ENCODE measurements at regions not wholly inside any gene's neighbourhood (a gene's known extent, or its start where the extent isn't known, plus 50 kb on each side); places are given as distances from the start of the nearest gene placed in this dataset.
A peak's percentile ranks its signal among the peaks of the same experiment; 100 is the strongest.
"Not testable (repeated sequence)": the region's sequence is repeated elsewhere in the genome, so short reads cannot be mapped to it uniquely, and the experiment has no call there.

DNA sequence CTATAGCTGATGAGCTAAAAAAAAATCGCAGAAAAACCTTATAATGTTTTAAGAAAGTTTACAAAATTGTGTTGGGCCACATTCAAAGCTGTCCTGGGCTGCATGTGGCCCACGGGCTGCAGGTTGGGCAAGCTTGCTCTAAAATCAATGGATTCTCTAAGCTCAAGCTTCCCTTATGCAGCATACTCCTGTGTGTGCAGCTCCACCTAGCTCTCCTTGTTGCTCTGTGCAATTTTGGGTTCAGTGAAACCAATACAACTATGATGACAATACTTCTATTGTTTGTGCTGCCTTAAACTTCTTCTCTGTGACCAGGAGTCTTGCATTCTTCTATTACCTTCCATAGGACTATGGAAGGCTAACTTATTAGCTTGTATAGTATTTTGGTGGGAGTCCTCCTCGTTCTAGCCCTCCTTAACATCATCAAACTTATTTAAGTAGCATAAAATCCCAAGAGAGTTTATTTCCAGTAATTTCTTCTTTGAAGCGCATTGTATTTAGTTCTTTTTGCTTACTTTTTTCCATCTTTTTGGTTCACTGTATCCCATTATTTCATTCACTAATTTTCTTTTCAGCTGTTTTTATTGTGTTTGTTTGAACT is 170.9 kb upstream of the SMIM30 start:
- DNase-seq (ENCODE audit: low spot score in 2 of 2) (no peak), ATAC-seq (peak; percentile 51)
- H3K4me3 Mint-ChIP-seq: no peak overlapping the region
- no peaks in the 10 kb centered on the region for H3K4me1 Mint-ChIP-seq
- no peaks in the 10 kb centered on the region for H3K9me3 Mint-ChIP-seq
- no peaks in the 10 kb centered on the region for H3K36me3 Mint-ChIP-seq
- H3K27ac Mint-ChIP-seq: no peak overlapping the region

DNA sequence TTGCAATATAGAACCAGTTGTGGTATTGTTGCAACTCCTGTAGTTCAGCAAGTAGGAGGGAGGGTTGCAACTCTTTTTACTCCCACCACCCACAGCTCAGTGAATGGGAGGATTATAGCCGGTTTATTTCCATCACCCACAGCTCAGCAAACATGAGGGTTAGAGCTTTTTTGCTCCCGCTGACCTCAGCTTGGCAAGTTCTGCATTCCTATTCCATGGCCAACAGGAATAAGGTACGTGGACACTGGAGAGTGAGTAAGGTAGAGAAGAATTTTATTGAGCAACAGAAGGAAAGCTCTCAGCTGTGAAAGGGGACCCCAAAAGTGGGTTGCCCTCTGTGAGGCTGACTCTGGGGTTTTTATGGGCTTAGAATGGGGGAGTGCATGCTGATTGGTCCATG is 167.1 kb upstream of the SMIM30 start:
- Mint-ChIP-seq H3K4me3 (no peak overlapping the region), H3K36me3 (no peaks in the 10 kb centered on the region), H3K9me3 (peaks cover 4% of the 10 kb centered on the region), H3K4me1 (no peaks in the 10 kb centered on the region), H3K27ac (no peak overlapping the region)
- ATAC-seq (no peak), DNase-seq (ENCODE audit: low spot score in 2 of 2) (no peak)

DNA sequence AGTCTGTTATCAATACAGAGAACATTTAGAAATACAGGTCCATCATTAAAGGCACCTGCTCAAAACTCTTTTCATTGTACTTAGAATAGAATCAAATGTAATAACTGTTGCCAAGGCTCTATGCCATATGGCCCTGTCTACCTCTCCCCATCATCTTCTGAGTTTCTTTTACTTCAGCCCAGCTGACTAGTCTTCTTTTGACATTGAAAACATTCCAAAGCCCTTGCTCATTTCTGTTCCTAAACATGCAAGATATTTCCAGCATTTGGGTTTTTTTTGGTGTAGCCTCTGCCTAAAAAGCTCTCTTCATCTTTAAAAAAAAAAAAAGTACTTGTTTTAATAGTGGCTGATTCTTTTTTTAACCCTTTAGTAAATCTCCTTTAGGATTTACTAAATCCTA is 165.5 kb upstream of the SMIM30 start:
- no peak for DNase-seq (ENCODE audit: low spot score in 2 of 2)
- Mint-ChIP-seq H3K27ac (no peak overlapping the region), H3K4me3 (no peak overlapping the region), H3K4me1 (no peaks in the 10 kb centered on the region), H3K9me3 (peaks cover 4% of the 10 kb centered on the region), H3K36me3 (no peaks in the 10 kb centered on the region)
- ATAC-seq: no peak

DNA sequence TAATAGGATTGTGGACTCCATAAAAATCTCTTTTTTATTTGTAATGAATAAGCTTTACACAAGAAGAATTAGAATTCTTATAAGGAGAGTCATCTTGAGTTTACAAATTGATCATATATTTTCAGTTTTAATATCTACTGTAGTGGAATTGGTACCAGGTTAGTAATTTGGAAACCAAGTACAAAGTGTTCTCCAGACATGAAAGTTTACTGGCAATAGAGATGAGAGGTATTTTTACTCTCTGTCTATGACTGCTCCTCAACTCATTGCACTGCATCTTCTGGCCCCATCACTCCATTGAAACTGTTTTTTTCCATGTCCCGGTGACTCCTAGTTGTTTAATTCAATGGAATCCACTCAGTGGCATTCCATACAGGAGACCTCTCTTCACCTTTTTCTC is 164.5 kb upstream of the SMIM30 start:
- Mint-ChIP-seq H3K4me1 (no peaks in the 10 kb centered on the region), H3K36me3 (no peaks in the 10 kb centered on the region), H3K9me3 (peaks cover 4% of the 10 kb centered on the region), H3K27ac (no peak overlapping the region), H3K4me3 (no peak overlapping the region)
- ATAC-seq: peak; percentile 81
- DNase-seq (ENCODE audit: low spot score in 2 of 2): no peak

DNA sequence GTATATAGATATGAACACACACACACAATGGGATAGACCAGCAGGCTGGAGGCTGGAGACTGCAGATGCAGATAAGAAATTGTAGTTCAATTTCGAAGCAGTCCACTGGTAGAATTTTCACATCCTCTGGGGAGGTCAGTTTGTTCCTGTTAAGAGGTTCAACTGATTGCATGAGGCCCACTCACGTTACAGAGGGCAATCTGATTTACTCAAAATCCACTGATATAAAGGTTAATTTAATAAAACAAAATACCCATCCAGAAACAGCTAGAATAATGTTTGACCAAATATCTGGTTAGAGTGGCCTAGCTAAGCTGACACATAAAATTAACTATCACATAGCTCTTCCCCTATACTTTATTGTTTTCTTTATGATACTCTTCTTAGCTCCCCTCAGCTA is 162.9 kb upstream of the SMIM30 start:
- DNase-seq (ENCODE audit: low spot score in 2 of 2): no peak
- H3K27ac Mint-ChIP-seq: no peak overlapping the region
- H3K4me3 Mint-ChIP-seq: no peak overlapping the region
- peaks cover 6% of the 10 kb centered on the region for H3K9me3 Mint-ChIP-seq
- ATAC-seq: no peak
- no peaks in the 10 kb centered on the region for H3K4me1 Mint-ChIP-seq
- H3K36me3 Mint-ChIP-seq: no peaks in the 10 kb centered on the region

DNA sequence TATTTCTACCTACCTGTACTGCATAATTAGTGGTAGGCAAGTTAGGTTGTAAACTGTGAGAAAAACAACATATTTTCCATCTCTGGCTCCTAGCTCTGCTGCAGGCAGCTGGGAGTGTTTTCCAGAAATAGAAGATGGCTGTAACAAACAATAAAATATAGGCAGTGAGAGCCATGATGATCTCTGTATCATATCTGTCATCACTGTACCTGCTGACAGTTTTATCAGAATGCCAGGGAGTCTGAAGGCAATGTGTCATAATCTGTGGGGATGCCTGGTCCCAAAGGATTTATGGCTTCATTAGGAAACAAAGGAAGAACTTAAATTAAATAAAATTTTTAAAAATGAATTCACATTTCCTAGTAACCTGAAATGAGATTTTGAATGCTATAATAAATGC is 160.9 kb upstream of the SMIM30 start:
- H3K27ac Mint-ChIP-seq: no peak overlapping the region
- ATAC-seq (no peak), DNase-seq (ENCODE audit: low spot score in 2 of 2) (no peak)
- H3K36me3 Mint-ChIP-seq: no peaks in the 10 kb centered on the region
- no peak overlapping the region for H3K4me3 Mint-ChIP-seq
- peaks cover 6% of the 10 kb centered on the region for H3K9me3 Mint-ChIP-seq
- H3K4me1 Mint-ChIP-seq: no peaks in the 10 kb centered on the region

DNA sequence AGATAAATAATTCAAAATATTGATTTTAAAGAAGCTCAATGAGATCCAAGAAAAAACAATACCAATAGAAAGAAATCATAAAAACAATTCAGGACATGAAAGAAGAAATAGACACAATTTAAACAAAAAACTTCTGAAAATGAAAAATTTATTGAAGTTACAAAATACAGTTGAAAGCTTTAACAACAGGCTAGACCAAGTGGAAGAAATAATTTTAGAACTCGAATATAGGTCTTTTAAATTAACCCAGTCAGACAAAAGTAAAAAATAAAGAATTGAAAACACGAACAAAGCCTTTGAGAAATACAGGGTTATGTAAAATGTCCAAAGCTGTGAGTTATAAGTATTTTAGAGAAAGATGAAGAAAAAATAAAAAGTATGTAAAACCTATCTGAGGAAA is 152.4 kb upstream of the SMIM30 start:
- ATAC-seq (no peak), DNase-seq (ENCODE audit: low spot score in 2 of 2) (no peak)
- Mint-ChIP-seq H3K27ac (no peak overlapping the region), H3K9me3 (peaks cover 23% of the 10 kb centered on the region), H3K4me3 (no peak overlapping the region), H3K36me3 (no peaks in the 10 kb centered on the region), H3K4me1 (no peaks in the 10 kb centered on the region)

DNA sequence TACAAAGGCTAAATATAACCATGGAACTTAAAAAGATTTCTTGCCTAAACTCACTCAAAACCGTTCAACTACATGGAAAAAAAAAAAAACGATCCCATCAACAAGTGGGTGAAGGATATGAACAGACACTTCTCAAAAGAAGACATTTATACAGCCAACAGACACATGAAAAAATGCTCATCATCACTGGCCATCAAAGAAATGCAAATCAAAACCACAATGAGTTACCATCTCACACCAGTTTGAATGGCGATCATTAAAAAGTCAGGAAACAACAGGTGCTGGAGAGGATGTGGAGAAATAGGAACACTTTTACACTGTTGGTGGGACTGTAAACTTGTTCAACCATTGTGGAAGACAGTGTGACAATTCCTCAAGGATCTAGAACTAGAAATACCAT is 151.2 kb upstream of the SMIM30 start:
- not testable (repeated sequence) for H3K4me3 Mint-ChIP-seq; H3K27ac Mint-ChIP-seq; DNase-seq (ENCODE audit: low spot score in 2 of 2); H3K36me3 Mint-ChIP-seq; H3K4me1 Mint-ChIP-seq; ATAC-seq
- H3K9me3 Mint-ChIP-seq: peaks cover 23% of the 10 kb centered on the region

DNA sequence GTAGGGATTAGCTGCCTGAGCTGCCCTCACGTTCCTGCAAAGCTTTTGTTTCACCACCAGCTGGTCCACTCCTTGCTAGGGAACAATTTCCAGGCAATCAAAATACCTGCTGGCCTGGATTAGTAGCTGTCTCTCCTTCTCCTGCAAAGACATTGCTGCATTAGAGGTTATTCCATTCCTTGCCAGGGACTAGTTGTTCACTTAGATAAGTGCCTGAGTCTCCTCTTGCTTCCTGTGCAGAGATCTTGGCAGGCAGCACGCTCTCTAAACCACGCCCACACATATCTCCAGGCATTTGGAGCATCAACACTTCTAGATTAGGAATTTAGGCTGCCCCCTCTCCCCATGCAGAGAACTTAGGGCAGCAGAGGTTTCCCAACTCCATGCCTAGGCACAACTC is 150.4 kb upstream of the SMIM30 start:
- no peak overlapping the region for H3K4me3 Mint-ChIP-seq
- ATAC-seq (no peak), DNase-seq (ENCODE audit: low spot score in 2 of 2) (no peak)
- no peaks in the 10 kb centered on the region for H3K36me3 Mint-ChIP-seq
- peaks cover 25% of the 10 kb centered on the region for H3K9me3 Mint-ChIP-seq
- H3K27ac Mint-ChIP-seq: no peak overlapping the region
- no peaks in the 10 kb centered on the region for H3K4me1 Mint-ChIP-seq

DNA sequence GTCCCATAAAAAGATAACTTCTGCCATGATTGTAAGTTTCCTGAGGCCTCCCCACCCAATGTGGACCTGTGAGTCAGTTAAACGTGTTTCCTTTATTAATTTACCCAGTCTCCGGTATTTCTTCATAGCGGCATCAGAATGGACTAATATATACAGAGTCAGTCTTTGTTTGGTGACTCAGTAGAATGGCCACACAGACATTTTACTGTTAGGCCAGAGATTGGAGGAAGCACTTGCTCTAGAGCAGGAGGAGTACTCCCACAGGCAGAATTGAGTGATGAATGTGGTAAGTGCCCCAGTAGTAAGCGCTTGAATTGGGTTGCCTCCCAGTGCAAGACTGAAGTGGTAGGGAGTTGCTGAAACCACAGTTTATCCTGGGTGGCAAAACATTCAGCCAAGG is 149.5 kb upstream of the SMIM30 start:
- ATAC-seq (no peak), DNase-seq (ENCODE audit: low spot score in 2 of 2) (no peak)
- Mint-ChIP-seq H3K36me3 (no peaks in the 10 kb centered on the region), H3K27ac (no peak overlapping the region), H3K4me3 (no peak overlapping the region), H3K4me1 (no peaks in the 10 kb centered on the region), H3K9me3 (peaks cover 21% of the 10 kb centered on the region)

DNA sequence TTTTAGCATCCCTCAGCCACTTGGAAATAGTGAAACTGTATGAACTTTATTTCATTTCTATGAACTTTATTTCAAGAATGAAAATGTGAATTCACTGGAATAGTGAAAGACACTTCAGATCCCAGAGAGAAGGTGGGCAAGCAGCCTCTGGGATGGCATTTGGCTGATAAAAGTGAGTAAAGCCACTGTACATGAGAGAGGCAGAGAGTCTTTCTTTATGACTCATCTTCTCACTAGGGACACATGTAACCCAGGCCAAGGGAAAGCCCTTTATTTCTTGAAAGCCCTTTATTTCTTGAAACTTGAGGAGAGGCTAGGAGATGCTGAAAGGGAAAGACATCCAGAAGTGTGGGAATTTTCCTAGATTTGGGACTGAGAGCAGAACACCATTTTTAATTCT is 148.9 kb upstream of the SMIM30 start:
- ATAC-seq (no peak), DNase-seq (ENCODE audit: low spot score in 2 of 2) (no peak)
- Mint-ChIP-seq H3K27ac (no peak overlapping the region), H3K9me3 (peaks cover 21% of the 10 kb centered on the region), H3K36me3 (no peaks in the 10 kb centered on the region), H3K4me1 (no peaks in the 10 kb centered on the region), H3K4me3 (no peak overlapping the region)

DNA sequence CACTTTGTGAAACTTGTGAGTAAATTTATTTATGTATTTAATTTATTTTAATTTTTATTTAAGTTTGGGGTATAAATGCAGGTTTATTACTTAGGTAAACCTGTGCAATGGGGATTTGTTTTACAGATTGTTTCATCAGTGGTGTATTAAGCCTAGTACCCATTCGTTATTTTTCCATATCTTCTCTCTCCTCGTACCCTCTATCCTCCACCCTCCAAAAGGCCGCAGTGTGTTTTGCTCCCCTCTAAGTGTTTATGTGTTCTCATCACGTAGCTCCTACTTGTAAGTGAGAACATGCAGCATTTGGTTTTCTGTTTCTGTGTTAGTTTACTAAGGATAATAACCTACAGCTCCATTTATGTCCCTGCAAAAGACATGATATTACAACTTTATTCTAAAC is 145.4 kb upstream of the SMIM30 start:
- ATAC-seq (no peak), DNase-seq (ENCODE audit: low spot score in 2 of 2) (no peak)
- Mint-ChIP-seq H3K36me3 (no peaks in the 10 kb centered on the region), H3K27ac (no peak overlapping the region), H3K4me3 (no peak overlapping the region), H3K9me3 (peaks cover 2% of the 10 kb centered on the region), H3K4me1 (no peaks in the 10 kb centered on the region)

DNA sequence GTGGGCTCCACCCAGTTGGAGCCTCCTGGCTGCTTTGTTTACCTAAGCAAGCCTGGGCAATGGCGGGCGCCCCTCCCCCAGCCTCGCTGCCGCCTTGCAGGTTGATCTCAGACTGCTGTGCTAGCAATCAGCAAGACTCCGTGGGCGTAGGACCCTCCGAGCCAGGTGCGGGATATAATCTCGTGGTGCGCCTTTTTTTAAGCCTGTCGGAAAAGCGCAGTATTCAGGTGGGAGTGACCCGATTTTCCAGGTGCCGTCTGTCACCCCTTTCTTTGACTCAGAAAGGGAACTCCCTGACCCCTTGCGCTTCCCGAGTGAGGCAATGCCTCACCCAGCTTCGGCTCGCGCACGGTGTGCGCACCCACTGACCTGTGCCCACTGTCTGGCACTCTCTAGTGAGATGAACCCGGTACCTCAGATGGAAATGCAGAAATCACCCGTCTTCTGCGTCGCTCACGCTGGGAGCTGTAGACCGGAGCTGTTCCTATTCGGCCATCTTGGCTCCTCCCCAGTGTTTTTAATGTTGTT is 144.9 kb upstream of the SMIM30 start:
- DNase-seq (ENCODE audit: low spot score in 2 of 2); H3K4me3 Mint-ChIP-seq; H3K27ac Mint-ChIP-seq; H3K4me1 Mint-ChIP-seq; H3K36me3 Mint-ChIP-seq; H3K9me3 Mint-ChIP-seq; ATAC-seq: not testable (repeated sequence)

DNA sequence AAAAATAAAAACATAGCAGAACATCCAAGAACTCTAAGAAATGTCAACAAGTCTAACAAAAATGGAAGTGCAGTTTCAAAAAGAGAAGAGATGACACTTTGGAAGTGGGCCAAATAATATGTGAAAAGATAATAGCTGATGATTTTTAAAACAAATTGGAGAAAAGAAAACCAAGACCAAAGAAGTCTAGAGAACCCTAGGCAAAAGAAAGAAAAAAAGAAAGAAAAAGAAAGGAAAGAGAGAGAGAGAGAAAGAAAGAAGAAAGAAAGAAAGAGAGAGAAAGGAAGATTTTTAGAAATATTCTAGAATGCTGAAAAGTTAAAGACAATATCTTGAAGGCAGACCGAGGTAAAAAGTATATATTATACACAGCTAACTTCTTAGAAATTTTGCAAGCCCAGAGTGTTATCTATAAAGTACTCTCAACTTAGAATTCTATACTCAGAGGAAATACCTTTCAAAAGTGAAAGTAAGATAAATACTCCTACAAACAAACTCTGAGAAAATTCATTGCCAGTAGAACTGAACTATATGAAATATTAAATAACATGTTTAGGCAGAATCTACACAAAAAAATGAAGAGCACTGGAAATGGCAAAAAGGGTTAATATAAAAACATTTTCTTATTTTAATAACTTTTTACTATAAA is 138.7 kb upstream of the SMIM30 start:
- no peak overlapping the region for H3K27ac Mint-ChIP-seq
- peaks cover 6% of the 10 kb centered on the region for H3K9me3 Mint-ChIP-seq
- no peak overlapping the region for H3K4me3 Mint-ChIP-seq
- no peaks in the 10 kb centered on the region for H3K36me3 Mint-ChIP-seq
- DNase-seq (ENCODE audit: low spot score in 2 of 2) (no peak), ATAC-seq (no peak)
- H3K4me1 Mint-ChIP-seq: no peaks in the 10 kb centered on the region

DNA sequence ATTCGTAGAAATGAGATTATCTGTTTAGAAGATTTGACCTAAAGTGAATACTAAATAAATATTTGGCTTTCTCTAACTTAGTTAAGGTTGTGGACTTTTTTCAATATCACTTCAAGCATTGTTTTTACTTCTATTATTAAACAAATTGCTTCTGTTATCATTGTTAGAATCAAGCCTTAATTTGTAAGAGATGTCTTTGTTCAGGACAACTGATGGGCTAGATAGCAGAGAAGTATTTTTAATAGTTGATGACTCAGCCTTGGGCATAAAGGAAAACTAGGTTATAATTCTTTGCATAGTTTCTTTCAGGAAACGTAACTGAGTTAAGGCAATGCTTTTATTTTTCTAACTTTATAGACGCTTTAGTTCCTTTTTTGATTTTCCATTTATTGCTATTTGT is 128.8 kb upstream of the SMIM30 start:
- ATAC-seq (no peak), DNase-seq (ENCODE audit: low spot score in 2 of 2) (no peak)
- H3K4me3 Mint-ChIP-seq: no peak overlapping the region
- H3K9me3 Mint-ChIP-seq: peaks cover 6% of the 10 kb centered on the region
- no peak overlapping the region for H3K27ac Mint-ChIP-seq
- H3K4me1 Mint-ChIP-seq: no peaks in the 10 kb centered on the region
- no peaks in the 10 kb centered on the region for H3K36me3 Mint-ChIP-seq

DNA sequence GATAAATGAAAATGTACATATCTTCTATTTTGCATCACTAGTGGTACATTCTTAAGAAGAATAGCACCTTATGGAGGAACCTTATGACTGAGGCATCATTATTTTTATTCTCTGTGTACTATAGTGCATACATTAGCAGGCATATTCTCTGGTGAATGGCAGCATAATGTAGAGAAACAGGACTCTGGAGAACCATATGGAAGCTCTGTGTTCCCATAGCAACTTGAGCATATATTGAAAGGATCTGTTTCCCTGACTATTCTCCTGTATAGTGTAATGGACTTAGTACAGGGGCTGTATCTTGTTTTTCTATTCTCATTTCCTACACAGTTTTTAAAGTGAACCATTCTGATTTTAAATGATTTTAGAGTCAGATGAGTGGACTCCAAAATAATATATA is 128.4 kb upstream of the SMIM30 start:
- Mint-ChIP-seq H3K36me3 (no peaks in the 10 kb centered on the region), H3K4me1 (no peaks in the 10 kb centered on the region), H3K9me3 (peaks cover 6% of the 10 kb centered on the region), H3K27ac (no peak overlapping the region), H3K4me3 (no peak overlapping the region)
- ATAC-seq: no peak
- no peak for DNase-seq (ENCODE audit: low spot score in 2 of 2)
